GM18907 (cell line): ENCODE measurements at regions not wholly inside any gene's neighbourhood (a gene's known extent, or its start where the extent isn't known, plus 50 kb on each side); places are given as distances from the start of the nearest gene placed in this dataset.
A peak's percentile ranks its signal among the peaks of the same experiment; 100 is the strongest.
"Not testable (repeated sequence)": the region's sequence is repeated elsewhere in the genome, so short reads cannot be mapped to it uniquely, and the experiment has no call there.

ENCODE experiments used
- ATAC-seq: cut with Tn5 transposase; IDR thresholded peaks from one replicate; pipeline ENCODE4 v1.9.1; 2021; ENCODE audit warnings: mild to moderate bottlenecking, moderate library complexity; ENCODE audit not compliant: unreplicated experiment

DNA sequence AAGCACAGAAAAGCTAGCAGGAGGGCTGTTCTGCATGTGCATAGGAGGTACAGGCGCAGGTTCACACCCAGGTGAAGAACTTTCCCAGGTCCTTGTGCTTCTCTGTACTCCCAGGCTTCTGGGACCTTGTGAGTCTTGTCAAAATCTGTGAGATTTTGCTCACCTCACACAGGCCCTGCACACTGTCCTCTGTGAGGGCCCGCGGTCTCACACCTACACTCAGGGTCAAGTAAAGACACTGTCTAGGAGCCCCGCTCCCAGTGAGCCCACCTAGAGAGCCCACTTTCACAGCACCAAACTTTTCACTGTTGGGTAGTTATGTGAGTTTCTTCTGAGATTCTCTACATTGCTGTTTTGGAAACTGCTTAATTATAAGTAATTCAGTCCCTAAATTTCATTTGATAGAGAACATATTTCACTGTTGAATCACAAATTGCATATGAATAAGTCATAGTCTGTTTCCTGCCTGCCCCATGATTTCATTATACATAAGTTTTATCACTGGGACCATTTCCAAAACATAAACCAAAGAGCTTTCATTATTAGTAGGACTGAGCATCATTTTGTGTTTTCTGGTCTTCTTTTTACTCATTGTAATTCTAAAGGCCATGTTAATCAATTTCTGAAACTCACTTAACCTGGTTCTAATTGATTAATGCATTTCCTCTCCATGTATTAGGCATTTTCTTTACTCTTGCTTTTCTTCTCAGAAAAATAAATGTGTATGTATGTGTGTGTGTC, 234.2 kb upstream of the SPOPL start:
- peak; percentile 88 for ATAC-seq

DNA sequence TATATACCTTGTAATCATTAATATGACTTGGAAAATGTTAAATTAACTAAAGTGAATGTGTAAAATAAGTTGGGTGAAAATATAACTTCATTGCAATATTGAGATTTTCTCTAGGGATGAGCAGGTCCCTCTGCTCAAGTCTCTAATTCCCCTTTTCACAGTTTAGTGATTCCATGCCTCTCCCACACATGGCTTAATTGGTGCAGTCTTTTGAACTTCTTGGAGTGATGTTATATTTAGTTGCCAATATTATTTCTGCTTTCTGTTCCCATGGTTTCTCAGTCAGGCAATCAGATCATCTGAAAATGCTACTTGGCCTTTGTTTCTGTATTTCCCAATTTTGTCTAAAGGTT, 233.7 kb upstream of the SPOPL start:
- ATAC-seq, result peak; percentile 54

DNA sequence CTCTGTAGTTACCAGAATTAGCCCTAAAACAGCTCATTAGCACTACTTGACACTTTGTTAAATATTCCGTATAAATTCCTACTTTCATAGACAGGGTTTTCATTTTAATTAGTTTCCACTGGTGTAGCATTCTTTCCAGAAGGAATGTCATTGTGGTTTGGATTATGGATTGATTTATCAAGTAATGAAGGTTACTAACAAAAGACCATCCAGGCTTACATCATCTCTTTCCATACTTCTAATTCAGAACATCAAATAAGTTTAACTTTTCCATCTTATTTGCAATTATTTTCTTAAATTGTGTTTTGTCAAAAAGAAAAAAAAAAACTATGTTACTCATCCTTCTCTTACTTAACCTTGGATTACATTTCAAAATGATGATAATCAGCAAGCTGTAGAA, 231.8 kb upstream of the SPOPL start:
- ATAC-seq, result no peak

DNA sequence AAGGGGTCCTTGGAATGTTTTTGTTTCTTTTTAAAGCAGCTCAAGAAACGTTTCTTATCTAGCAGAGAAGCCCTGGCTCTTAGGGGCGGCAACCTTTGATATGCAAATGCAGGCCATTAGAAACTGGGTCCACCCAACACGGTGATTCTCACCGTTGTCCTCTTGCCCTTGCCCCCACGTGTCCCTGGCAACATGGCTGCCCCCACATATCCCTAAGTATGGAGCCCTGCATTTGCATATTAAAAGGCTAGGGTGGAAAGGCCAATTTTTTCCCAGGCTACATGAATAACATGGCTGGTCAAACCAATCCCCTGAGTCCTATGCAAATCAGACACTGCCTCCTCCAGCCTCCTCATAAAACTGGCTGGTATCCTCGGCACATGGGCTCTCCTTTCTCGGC, 230.1 kb upstream of the SPOPL start:
- no peak for ATAC-seq

DNA sequence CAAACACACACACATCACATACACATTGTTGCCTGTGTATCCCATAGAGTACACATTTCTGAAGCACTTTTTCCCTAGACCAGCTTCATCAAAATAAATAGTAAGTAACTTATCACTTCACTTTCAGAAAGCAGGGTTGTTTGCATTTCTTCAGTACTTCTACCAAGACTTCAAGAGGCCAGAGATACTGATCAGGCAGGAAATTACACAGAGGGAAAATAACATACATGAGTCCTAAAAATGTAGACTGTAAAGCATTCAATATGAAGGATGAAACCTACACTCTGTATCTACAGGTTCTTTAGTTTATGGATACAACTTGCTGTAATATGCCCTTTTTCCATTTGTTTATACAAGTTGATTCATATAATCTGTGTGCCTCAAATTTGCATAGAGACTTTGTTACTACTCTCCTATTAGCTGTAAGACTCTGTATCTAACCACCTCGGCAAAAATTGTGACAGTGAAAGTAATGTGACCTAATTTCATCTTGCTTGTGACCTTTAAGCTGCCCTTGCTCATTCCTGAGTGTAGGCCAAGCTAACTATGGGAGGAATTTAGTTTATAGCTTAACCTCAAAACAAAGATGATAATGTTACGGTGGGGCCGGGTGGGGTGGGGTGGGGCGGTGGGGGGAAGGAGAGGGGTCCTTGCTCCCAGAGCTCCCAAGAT, 228.9 kb upstream of the SPOPL start:
- no peak for ATAC-seq

DNA sequence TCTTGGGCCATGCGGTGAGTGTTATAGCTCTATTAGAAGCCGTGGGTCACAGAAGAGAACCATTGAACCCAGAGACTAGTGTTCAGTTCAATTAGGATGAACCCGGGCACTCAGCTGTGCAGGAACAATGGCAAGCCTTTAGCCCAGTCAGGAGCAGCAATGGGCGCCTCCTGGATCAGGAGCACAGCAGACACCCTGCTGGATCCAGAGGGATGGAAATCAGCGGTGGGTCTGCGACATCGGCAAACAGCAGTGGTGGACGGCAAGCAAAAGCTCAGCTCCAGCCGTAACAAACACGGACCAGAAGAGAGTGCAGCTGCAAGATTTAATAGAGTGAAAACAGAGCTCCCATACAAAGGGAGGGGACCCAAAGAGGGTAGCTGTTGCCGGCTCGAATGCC, 228.3 kb upstream of the SPOPL start:
- ATAC-seq, result not testable (repeated sequence)

DNA sequence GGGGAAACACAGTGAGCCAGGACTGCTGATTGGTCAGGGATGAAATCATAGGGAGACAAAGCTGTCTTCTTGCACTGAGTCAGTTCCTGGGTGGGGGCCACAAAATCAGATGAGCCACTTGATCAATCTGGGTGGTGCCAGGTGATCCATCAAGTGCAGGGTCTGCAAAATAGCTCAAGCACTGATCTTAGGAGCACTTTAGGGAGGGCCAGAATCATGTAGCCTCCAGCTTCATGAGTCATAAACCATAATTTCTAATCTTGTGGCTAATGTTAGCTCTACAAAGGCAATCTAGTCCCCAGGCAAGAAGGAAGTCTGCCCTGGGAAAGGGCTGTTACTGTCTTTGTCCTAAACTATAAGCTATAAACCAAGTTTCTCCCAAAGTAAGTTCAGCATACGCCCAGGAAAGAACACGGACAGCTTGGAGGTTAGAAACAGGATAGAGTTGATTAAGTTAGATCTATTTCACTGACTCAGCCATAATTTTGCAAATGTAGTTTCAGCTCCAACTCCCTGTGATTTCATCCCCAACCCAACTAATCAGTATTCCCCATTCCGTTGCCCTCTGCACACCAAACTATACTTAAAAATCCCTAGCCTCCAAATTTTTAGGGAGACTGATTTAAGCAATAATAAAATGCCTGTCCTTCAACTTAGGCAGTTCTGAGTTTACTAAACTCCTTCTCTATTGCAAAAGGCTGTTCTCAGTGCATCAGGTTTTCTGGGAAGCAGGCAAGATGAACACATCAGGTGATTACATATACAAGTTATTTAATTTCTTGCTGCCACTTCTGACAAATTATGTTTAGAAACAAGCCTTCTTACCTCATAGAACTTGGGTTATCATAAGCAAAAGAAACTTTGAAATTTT, 226.9 kb upstream of the SPOPL start:
- ATAC-seq, result no peak

DNA sequence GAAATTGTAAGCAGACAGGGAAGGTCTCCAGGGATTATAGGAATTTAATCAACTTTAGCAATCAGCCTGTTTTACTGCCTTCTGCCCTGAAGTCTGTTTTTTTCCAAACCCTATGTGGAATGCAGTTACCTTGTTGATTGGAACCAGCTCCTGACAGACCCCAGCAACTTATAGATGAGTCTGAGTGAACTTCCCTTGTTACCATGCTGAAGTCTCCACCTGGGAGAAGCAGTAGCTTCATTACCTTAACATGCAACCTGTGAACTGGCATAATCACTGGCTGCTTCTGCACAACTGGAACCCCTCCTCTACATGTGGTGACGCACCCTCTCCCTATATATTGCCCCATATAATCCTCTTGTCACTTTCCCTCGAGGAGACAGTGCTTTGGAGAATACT, 226.3 kb upstream of the SPOPL start:
- no peak for ATAC-seq

DNA sequence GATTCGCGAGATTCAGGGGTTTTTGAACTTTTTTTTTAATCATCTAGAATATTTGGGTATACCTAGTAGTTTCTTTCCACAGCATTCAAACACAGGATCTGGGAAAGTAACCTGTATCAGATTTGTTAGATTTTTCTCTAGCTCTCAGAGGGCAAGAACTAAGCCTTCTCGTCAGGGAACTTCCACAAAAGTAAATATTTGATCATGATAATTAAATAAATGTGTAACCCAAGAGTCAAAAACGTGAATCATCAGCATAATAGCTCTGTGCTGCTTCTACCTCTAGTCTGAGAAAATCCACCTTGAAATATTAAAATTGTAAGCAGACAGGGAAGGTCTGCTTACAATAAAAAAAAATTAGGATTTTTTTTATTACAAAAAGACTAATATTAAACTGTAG, 225.7 kb upstream of the SPOPL start:
- no peak for ATAC-seq

DNA sequence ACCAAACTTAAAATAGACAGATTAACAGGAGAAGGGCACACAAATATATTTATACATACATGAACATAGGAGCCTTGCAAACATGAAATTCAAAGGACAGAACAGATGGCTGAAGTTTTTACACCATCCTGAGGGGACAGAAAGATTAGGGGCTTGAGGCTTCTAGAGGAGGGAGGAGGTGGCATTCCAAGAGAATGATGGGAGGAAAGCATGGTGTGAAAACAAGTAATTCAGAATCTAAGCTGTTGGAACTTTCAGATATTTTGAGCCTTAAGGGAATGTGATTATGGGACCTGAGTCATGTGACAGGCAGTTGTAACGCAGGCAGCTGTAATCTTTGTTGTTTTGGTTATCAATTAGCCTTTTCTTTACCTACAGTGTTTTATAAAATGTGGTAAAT, 225.2 kb upstream of the SPOPL start:
- no peak for ATAC-seq

DNA sequence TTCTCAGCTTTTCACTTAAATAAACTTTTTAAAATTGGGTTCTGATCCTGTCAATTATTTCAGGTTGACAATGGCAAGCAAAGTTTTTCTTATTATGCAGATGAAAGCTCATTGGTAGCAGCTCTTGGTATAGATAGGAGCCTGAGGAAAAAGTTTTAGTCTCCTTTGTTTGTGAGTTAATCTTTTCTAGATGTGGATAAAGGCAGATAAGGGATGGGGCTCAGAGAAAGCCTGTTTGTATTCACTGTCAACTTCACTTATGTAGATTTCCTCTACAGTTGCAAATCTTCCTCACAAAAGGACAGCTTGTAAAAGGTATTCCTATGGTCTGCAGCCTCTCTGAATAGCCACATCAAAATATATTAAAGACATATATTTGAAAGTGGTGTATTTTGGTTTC, 224.5 kb upstream of the SPOPL start:
- ATAC-seq, result no peak

DNA sequence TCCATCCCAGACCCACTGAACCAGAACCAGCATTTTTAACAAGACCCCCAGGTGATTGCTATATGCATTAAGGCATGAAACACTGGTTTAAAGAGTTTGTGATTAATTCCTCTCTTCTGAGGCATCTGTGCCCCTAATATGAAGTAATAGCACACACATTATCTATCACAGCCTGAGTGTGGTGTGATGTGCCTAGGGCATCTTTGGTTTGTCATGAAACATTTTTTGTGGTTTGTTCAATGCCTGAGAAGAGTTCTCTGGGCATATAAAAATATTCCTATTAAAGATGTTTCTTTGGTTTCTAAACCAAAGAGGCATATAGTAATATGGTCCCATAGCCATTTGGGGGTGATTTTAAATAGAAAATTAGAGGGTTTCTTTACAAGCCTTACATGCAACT, 221.7 kb upstream of the SPOPL start:
- ATAC-seq, result no peak

DNA sequence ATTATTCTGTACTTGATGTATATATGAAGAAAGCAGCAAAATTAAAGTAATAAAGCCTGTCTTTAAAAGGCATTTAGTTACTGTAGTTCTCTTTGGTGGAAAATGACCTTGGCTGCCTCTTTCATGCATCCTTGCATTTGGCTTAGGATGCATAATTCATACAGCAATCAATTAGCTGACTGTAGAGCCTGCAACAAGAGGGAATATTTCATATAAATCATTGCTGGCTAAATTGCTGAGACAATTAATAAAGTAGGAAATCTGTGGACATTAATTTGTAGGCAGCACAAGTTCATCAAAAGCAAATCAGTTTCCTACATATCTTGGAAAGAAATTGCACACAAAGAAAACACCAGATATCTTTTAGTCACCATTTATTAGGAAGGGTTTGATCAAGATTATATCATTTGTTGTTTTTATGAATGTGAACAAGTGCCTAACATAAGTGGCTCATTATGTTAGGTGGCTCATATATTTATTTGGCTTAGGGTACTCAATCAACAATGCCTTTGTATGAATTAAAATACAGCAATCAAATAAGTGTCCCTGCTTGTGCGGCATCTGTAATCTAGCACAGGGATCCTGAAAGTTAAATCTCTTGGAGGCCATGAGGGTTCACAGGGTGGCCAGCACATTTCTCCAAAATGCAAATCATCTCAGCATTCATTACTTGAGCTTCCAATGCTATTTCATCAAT, 220.4 kb upstream of the SPOPL start:
- ATAC-seq, result no peak

DNA sequence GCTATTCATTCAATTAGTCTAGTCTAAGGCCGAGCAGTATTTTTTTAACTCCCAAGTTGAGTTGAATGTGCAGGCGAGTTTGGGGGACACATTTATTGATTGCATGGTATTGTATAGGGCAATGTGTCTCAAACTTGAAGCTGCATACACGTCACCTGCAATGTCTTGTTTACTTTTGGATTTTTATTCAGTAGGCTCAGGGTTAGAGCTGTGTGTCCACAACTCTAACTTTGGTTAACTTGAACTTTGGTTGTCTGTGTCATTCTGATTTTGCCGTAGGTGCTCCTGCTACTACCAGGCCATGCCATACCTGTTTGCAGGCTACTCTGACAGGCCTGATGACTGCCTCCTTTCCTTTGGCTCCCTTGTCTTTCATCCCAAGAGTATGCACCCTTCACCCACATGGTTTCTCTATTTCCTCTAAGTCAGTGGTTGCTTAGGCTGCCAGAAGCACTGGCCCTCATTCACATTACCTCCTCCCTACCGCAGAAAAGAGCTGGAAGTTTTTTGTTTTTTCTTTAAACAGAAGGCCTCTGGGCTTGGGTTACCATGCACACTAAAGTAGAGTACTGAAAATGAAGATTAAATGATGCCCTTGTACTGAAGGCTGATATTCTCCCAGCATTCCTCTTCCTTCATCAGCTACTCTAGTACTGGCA, 219.4 kb upstream of the SPOPL start:
- ATAC-seq, result no peak

DNA sequence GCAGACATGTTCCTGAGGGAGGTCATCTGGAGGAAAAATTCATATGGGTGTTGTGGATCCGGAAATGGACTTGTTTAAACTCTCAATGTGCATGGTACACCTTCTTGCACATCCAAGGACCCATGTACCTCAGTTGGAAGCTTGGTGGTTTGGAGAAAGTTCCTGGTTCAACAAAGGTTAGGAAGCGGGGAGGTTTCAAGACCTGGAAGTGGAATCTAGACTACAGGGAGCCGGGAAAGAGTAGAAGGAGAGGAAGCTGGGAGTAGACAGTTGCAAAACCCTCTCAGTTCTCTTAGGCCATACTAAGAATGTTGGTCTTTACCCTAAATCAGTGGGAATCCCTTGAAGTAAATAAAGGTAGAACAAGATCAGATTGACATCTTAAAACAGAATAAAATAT, 209.8 kb upstream of the SPOPL start:
- ATAC-seq, result no peak

DNA sequence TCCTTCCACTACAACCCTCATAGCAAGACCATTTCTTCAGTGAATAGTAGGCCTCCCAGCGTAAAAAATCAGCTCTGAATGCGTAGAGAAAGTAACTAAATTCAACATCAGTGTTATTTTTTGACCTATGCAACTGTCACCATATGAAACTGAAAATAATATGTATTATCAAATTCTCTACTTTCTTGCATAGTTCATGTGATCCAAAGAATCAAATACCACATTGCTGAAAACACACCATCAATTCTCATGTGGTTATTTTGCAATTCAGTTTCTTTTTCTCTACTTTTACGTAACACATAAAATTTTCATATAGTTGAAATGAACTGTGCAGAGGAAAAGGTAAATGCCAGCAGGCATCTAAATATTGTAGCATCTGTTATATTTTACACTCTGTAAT, 208.5 kb upstream of the SPOPL start:
- no peak for ATAC-seq

DNA sequence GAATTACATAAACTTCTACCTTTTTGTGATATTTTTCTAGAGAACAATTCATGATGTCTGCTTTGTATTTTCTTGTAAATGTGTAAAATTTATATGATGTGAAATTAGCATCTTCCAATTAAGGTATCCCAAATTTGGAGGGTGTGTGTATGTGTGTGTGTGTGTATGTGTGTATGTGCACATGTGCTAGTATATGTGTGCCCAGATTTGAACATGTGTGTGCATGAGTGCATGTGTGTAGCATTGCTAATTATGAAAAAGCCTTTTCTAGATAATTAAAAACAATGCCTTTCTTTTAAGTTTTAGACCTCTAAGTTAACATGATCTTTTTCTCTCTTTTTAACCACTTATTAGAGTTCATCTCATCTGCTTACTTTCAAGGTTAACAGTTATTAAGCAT, 208.0 kb upstream of the SPOPL start:
- ATAC-seq, result no peak

DNA sequence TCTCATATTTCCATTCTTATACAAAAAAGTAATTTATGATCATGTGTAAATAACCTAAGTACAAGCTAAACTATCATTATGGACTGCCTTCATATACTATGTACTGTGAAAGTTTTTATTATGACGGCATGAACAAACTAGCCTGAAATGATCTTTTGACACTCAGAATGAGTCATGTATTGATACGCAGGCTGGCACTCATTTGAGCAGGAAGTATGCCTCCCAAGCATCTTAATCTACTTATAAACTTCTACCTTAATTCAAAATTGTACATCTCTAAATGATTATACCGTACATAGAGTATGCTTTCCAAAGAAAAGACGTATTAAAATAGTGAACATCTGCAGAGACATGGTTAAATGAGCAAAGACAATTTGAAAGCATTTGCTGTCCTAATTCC, 207.1 kb upstream of the SPOPL start:
- ATAC-seq, result no peak

DNA sequence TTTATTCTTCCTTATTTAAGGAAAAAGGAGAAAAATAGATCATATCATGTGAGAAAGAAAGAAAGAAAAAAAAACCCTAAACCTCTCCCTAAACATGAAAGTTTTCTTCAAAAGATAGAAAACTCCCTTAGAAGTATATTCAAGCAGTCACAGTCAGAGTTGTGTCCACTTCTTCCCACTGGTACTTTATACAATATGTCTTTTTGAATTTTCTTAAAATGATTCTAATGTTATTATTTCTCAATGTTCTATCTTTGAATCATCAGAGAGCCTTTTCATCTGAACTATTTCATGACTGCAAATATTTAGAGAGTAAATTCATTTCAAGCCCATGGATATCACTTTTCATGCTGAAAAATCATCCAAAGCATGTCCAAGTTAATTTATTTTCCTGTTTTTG, 205.2 kb upstream of the SPOPL start:
- no peak for ATAC-seq

DNA sequence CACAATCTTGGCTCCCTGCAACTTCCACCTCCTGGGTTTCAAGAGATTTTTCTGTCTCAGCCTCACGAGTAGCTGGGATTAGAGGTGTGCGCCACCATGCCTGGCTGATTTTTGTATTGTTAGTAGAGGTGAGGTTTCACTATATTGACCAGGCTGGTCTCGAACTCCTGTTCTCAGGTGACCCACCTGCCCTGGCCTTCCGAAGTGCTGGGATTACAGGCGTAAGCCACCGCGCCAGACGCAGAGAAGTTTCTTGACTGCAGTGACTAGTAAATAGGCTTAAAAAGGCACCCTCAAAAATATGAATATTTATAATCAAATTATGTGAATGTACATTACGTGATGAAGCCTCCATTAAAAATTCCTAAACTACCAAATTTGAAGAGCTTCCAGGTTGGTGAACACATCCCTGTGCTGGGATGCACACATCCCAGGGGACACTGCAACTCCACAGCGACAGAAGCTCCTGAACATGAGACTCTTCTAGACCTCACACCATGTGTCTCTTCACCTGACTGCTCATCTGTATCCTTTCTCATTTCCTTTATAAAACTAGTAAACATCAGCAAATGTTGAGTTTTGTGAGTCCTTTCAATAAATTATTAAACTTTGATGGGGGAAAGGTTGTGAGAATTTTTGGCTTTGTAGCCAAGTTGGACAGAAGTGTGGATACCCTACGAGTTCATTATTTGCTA, 203.3 kb upstream of the SPOPL start:
- ATAC-seq, result peak; percentile 89
